DND-41 (cell line): ENCODE measurements at regions not wholly inside any gene's neighbourhood (a gene's known extent, or its start where the extent isn't known, plus 50 kb on each side); places are given as distances from the start of the nearest gene placed in this dataset.

Source experiments
- ATAC-seq: fragments of 200-7000 bp; cut with Tn5 transposase; 3 replicates; pipeline ENCODE4 v1.9.1; 2021; ENCODE audit warnings: low read depth; ENCODE audit not compliant: insufficient read depth
- DNase-seq: peaks from one replicate; pipeline ENCODE4 v3.0.0-alpha.2; 2020
- H2AFZ ChIP-seq: 2 replicates; pipeline ENCODE4 v1.6.0; 2012; ENCODE audit warnings: low read depth, low read length
- H3K27ac ChIP-seq: 2 replicates; pipeline ENCODE4 v1.5.1; 2012; ENCODE audit warnings: low read length, inconsistent platforms
- H3K27me3 ChIP-seq: fragments of 200-600 bp; sonication (generic); 2 replicates; pipeline ENCODE4 v1.6.0; 2012; ENCODE audit warnings: low read length, mild to moderate bottlenecking, inconsistent platforms; ENCODE audit not compliant: insufficient read depth, poor library complexity
- H3K36me3 ChIP-seq: 2 replicates; pipeline ENCODE4 v1.5.1; 2012; ENCODE audit warnings: low read length, inconsistent platforms; ENCODE audit not compliant: insufficient read depth
- H3K4me1 ChIP-seq: 2 replicates; pipeline ENCODE4 v1.5.1; 2012; ENCODE audit warnings: mild to moderate bottlenecking, low read length; ENCODE audit not compliant: insufficient read depth
- H3K4me2 ChIP-seq: 2 replicates; pipeline ENCODE4 v1.6.0; 2012; ENCODE audit warnings: mild to moderate bottlenecking, moderate library complexity, low read length, inconsistent platforms; ENCODE audit not compliant: insufficient read depth
- H3K4me3 ChIP-seq, 2 experiments: fragments of 200-600 bp in 1 of 2; shearing (Covaris generic) in 1 of 2; 2 replicates each; pipeline ENCODE4 v1.5.1; 2012 to 2016; ENCODE audit warnings: inconsistent platforms in 2 of 2, low read length in 2 of 2, mild to moderate bottlenecking in 2 of 2, low read depth in 1 of 2, moderate library complexity in 1 of 2
- H3K79me2 ChIP-seq: 2 replicates; pipeline ENCODE4 v1.6.0; 2012; ENCODE audit warnings: low read length, inconsistent platforms; ENCODE audit not compliant: insufficient read depth
- H3K9ac ChIP-seq: 2 replicates; pipeline ENCODE4 v1.6.0; 2012; ENCODE audit warnings: low read depth, mild to moderate bottlenecking, inconsistent platforms, low read length, moderate library complexity
- H3K9me3 ChIP-seq: 2 replicates; pipeline ENCODE4 v1.5.1; 2012; ENCODE audit warnings: low read length, moderate library complexity, mild to moderate bottlenecking, inconsistent platforms; ENCODE audit not compliant: insufficient read depth, severe bottlenecking
- H4K20me1 ChIP-seq: 2 replicates; pipeline ENCODE4 v1.6.0; 2012; ENCODE audit warnings: low read length; ENCODE audit not compliant: insufficient read depth
- EZH2 ChIP-seq: IDR thresholded peaks from 3 replicates; pipeline ENCODE4 v1.6.1; 2012; ENCODE audit warnings: borderline replicate concordance, low read depth, mild to moderate bottlenecking, moderate library complexity, low read length, inconsistent platforms; ENCODE audit not compliant: severe bottlenecking
- TF ChIP-seq, protein P1 (sequence below): IDR thresholded peaks from 2 replicates; pipeline ENCODE4 v1.5.1; 2012; ENCODE audit warnings: borderline replicate concordance, low read length, moderate library complexity, mild to moderate bottlenecking; ENCODE audit not compliant: poor library complexity, severe bottlenecking; ENCODE audit errors: extremely low read depth

DNA sequence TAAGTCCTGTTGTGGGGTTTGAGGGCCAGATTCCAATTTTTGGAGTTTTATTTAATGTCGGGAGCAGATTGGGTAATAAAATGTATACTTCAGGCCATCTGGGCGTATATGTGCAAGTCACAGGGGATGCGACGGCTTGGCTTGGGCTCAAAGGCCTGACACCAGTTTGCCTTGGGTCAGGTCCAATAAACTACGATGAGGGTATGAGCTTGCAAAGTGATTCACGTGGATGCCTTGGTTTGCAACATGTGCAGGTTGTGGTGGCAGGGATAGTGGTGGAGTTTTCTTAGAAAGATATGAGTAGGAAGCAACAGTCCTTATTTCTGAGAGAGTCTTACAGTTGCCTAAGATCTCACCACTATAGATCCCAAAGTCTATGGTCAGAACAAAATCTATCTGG is 157.0 kb upstream of the CDH11 start:
- Histone ChIP-seq H2AFZ (no peak overlapping the region), H3K4me1 (no peaks in the 10 kb centered on the region), H3K9me3 (no peaks in the 10 kb centered on the region), H3K27me3 (no peaks in the 10 kb centered on the region), H4K20me1 (no peaks in the 10 kb centered on the region), H3K4me3 (no peak overlapping the region), H3K4me2 (no peak overlapping the region), H3K27ac (no peak overlapping the region), H3K36me3 (no peaks in the 10 kb centered on the region), H3K79me2 (no peaks in the 10 kb centered on the region), H3K9ac (no peak overlapping the region)
- DNase-seq, result no peak
- TF ChIP-seq EZH2, result no peak
- TF ChIP-seq, protein P1, sequence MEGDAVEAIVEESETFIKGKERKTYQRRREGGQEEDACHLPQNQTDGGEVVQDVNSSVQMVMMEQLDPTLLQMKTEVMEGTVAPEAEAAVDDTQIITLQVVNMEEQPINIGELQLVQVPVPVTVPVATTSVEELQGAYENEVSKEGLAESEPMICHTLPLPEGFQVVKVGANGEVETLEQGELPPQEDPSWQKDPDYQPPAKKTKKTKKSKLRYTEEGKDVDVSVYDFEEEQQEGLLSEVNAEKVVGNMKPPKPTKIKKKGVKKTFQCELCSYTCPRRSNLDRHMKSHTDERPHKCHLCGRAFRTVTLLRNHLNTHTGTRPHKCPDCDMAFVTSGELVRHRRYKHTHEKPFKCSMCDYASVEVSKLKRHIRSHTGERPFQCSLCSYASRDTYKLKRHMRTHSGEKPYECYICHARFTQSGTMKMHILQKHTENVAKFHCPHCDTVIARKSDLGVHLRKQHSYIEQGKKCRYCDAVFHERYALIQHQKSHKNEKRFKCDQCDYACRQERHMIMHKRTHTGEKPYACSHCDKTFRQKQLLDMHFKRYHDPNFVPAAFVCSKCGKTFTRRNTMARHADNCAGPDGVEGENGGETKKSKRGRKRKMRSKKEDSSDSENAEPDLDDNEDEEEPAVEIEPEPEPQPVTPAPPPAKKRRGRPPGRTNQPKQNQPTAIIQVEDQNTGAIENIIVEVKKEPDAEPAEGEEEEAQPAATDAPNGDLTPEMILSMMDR, result no peak
- ATAC-seq, result no peak

DNA sequence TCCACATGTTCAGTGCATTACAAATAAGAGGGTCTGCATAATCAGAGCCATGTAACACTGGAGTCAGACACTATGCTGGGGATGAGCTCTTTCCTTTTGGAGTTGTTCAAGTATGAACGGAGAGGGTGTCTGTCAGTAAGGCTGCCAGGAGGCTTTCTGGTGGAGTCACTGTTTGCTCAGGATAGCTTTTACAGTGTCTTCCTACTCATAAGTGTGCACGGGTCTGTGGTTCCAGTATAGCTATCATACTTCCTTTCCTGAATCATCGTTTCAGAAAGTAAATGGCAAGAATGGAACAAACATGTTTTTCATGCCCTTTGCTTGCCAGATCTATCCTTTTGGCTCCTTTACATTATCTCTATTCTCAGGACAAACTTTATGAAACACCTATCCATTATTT is 152.7 kb upstream of the CDH11 start:
- Histone ChIP-seq H3K79me2 (no peaks in the 10 kb centered on the region), H2AFZ (no peak overlapping the region), H4K20me1 (no peaks in the 10 kb centered on the region), H3K27me3 (no peaks in the 10 kb centered on the region), H3K4me1 (no peaks in the 10 kb centered on the region), H3K4me2 (no peak overlapping the region), H3K36me3 (no peaks in the 10 kb centered on the region), H3K27ac (no peak overlapping the region), H3K4me3 (no peak overlapping the region), H3K9me3 (no peaks in the 10 kb centered on the region), H3K9ac (no peak overlapping the region)
- DNase-seq (no peak), ATAC-seq (no peak)
- TF ChIP-seq, protein P1, result no peak
- TF ChIP-seq EZH2, result no peak

DNA sequence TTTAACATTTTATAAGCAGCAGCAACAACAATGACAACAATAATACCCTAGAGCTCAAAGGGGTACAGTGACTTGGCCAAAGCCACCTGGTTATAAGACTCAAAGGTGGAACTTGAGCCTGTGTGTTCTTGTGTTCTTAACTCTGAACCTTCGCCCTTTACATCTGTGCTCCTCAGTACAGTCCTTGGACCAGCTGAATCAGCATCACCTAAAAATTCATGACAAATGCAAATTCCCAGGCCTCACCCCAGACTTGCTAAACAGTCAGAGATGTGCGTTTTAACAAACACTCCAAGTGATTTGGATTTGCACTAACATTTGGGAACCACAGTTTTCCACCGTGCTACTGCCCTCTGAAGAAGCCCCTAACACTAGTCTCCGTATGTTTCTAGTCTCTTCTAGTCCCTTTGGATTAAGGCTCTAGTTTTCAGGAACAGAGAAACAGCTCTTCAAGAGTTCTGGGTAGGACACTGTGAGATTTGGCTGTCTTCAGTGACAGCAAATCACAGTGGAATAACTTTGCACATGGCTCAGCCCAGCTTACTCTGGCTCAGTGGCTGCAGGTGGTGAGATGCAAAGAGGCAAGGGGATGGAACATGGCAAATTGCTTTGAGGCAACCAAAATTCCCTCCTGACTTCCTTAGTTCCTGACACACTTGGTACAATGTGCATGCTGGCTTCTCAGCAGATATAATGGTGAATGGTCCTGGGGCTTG is 151.0 kb upstream of the CDH11 start:
- no peaks in the 10 kb centered on the region for H4K20me1 ChIP-seq
- no peaks in the 10 kb centered on the region for H3K27me3 ChIP-seq
- no peak overlapping the region for H3K9ac ChIP-seq
- no peak for ATAC-seq
- H3K9me3 ChIP-seq, result no peaks in the 10 kb centered on the region
- H3K36me3 ChIP-seq, result no peaks in the 10 kb centered on the region
- no peak overlapping the region for H3K4me2 ChIP-seq
- no peak for DNase-seq
- H3K79me2 ChIP-seq, result no peaks in the 10 kb centered on the region
- H3K27ac ChIP-seq, result no peak overlapping the region
- H2AFZ ChIP-seq, result no peak overlapping the region
- no peaks in the 10 kb centered on the region for H3K4me1 ChIP-seq
- TF ChIP-seq, protein P1, result no peak
- TF ChIP-seq EZH2, result no peak
- no peak overlapping the region for H3K4me3 ChIP-seq

DNA sequence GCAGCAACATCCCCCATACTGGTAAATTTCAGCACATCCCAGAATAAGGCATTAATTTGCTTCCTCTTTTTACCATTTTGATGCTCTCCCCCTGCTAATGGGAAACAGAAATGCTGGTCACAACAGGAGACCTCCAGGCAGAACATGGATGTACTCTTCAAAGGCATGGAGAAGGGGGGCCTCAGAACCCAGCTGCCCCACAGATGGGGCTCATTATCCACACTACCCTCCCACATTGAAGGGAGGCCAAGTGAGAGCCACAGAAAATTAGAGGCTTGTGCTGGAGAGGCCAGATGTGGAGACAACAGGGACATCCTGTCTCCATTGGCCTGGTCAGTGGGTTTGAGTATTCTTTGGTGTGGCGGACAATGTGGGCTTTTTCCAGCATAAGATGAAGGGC is 150.1 kb upstream of the CDH11 start:
- no peak for ATAC-seq

More for the DNA sequence above, 150.1 kb upstream of the CDH11 start:
- Histone ChIP-seq H3K4me1 (no peaks in the 10 kb centered on the region), H3K9me3 (no peaks in the 10 kb centered on the region), H3K4me2 (no peak overlapping the region), H3K27ac (no peak overlapping the region), H3K79me2 (no peaks in the 10 kb centered on the region), H4K20me1 (no peaks in the 10 kb centered on the region), H3K9ac (no peak overlapping the region), H3K27me3 (no peaks in the 10 kb centered on the region), H3K36me3 (no peaks in the 10 kb centered on the region), H2AFZ (no peak overlapping the region), H3K4me3 (no peak overlapping the region)
- no peak for DNase-seq
- no peak for TF ChIP-seq EZH2
- TF ChIP-seq, protein P1, result no peak
